HG02973 (cell line): ENCODE measurements at regions not wholly inside any gene's neighbourhood (a gene's known extent, or its start where the extent isn't known, plus 50 kb on each side); places are given as distances from the start of the nearest gene placed in this dataset.

Experiments used
- ATAC-seq: cut with Tn5 transposase; IDR thresholded peaks from one replicate; pipeline ENCODE4 v1.9.1; 2021; ENCODE audit warnings: moderate library complexity; ENCODE audit not compliant: unreplicated experiment

- no peak for ATAC-seq
Measured at GRCh38 chr2:12827721-12828120, 111.0 kb downstream of the TRIB2 start.

- ATAC-seq = no peak
Measured at GRCh38 chr2:12828980-12829379, 112.2 kb downstream of the TRIB2 start.

GRCh38 chr2:12831016-12831415, 114.3 kb downstream of the TRIB2 start:
- no peak for ATAC-seq

- no peak for ATAC-seq
Measured at GRCh38 chr2:12834239-12834638, 117.5 kb downstream of the TRIB2 start.

GRCh38 chr2:12835733-12836132, 119.0 kb downstream of the TRIB2 start:
- ATAC-seq = no peak

- ATAC-seq = no peak
Measured at GRCh38 chr2:12839339-12839738, 122.6 kb downstream of the TRIB2 start.

GRCh38 chr2:12841021-12841420, 124.3 kb downstream of the TRIB2 start:
- no peak for ATAC-seq

- no peak for ATAC-seq
Measured at GRCh38 chr2:12842917-12843316, 126.2 kb downstream of the TRIB2 start.

- no peak for ATAC-seq
Measured at GRCh38 chr2:12844511-12844910, 127.8 kb downstream of the TRIB2 start.

- no peak for ATAC-seq
Measured at GRCh38 chr2:12847694-12848575, 131.2 kb downstream of the TRIB2 start.

GRCh38 chr2:12852135-12852534, 135.4 kb downstream of the TRIB2 start:
- no peak for ATAC-seq

GRCh38 chr2:12854001-12854530, 137.3 kb downstream of the TRIB2 start:
- no peak for ATAC-seq

- no peak for ATAC-seq
Measured at GRCh38 chr2:12855508-12855907, 138.8 kb downstream of the TRIB2 start.

- ATAC-seq = peak; percentile 51
Measured at GRCh38 chr2:12856934-12857601, 140.3 kb downstream of the TRIB2 start.

GRCh38 chr2:12857891-12858290, 141.2 kb downstream of the TRIB2 start:
- ATAC-seq = no peak

GRCh38 chr2:12858786-12859185, 142.1 kb downstream of the TRIB2 start:
- no peak for ATAC-seq

GRCh38 chr2:12861344-12861930, 144.7 kb downstream of the TRIB2 start:
- no peak for ATAC-seq

- ATAC-seq = no peak
Measured at GRCh38 chr2:12862541-12862940, 145.8 kb downstream of the TRIB2 start.

GRCh38 chr2:12863937-12864336, 147.2 kb downstream of the TRIB2 start:
- no peak for ATAC-seq

GRCh38 chr2:12867631-12868287, 151.0 kb downstream of the TRIB2 start:
- no peak for ATAC-seq

GRCh38 chr2:12870692-12871091, 154.0 kb downstream of the TRIB2 start:
- ATAC-seq = no peak
